OCI-LY7 (cell line): ENCODE measurements at regions not wholly inside any gene's neighbourhood (a gene's known extent, or its start where the extent isn't known, plus 50 kb on each side); places are given as distances from the start of the nearest gene placed in this dataset.

Experiments
- BruUV-seq: library from RNA; stranded (reverse); fragments of 400-500 nt; replicated peaks from 2 replicates; lab custom pipeline; 2021; lab: Mats Ljungman, UMichigan
- CTCF ChIA-PET: fragments of 300-600 bp; sonication (Branson Sonifier 250); formaldehyde crosslinking; loops from one replicate; lab custom pipeline; 2022; ENCODE audit warnings: antibody characterized with exemption; ENCODE audit not compliant: unreplicated experiment; lab: Charles Lee
- POLR2A ChIA-PET: fragments of 300-600 bp; sonication (Branson Sonifier 250); formaldehyde crosslinking; loops from one replicate; lab custom pipeline; 2022; ENCODE audit warnings: antibody characterized with exemption; lab: Charles Lee
- DNase-seq: peaks from one replicate; pipeline ENCODE4 v3.0.0-alpha.2; 2015; ENCODE audit warnings: low spot score
- H2AFZ ChIP-seq: fragments of 200-600 bp; sonication (generic), shearing (Covaris generic); 2 replicates; pipeline ENCODE4 v1.6.1; 2014; ENCODE audit warnings: mild to moderate bottlenecking, antibody characterized with exemption, low read length, moderate library complexity
- H3K27ac ChIP-seq: fragments of 200-600 bp; sonication (generic); 2 replicates; pipeline ENCODE4 v1.5.1; 2014; ENCODE audit warnings: mixed run types, low read depth, mild to moderate bottlenecking, moderate library complexity, low read length, inconsistent platforms; ENCODE audit not compliant: poor library complexity, severe bottlenecking
- H3K36me3 ChIP-seq: fragments of 200-600 bp; sonication (generic); 2 replicates; pipeline ENCODE4 v1.6.1; 2014; ENCODE audit warnings: mild to moderate bottlenecking, antibody characterized with exemption, low read length, moderate library complexity, mixed read lengths; ENCODE audit not compliant: insufficient read depth
- H3K4me1 ChIP-seq: fragments of 200-600 bp; sonication (generic); 2 replicates; pipeline ENCODE4 v1.5.1; 2014; ENCODE audit warnings: mild to moderate bottlenecking, low read length; ENCODE audit not compliant: insufficient read depth, poor library complexity, severe bottlenecking
- H3K4me2 ChIP-seq: fragments of 200-600 bp; sonication (generic); 2 replicates; pipeline ENCODE4 v1.6.1; 2014; ENCODE audit warnings: mild to moderate bottlenecking, low read length
- H3K4me3 ChIP-seq: fragments of 200-600 bp; sonication (generic); 2 replicates; pipeline ENCODE4 v1.5.1; 2014; ENCODE audit warnings: mild to moderate bottlenecking, low read depth, low read length; ENCODE audit not compliant: poor library complexity, severe bottlenecking
- H3K79me2 ChIP-seq: fragments of 200-600 bp; sonication (generic); 2 replicates; pipeline ENCODE4 v1.6.1; 2016; ENCODE audit warnings: low read depth, mild to moderate bottlenecking, low read length, moderate library complexity, mixed read lengths; ENCODE audit not compliant: insufficient read depth
- H3K9me2 ChIP-seq: fragments of 200-600 bp; sonication (generic); 2 replicates; pipeline ENCODE4 v1.6.1; 2016; ENCODE audit warnings: mild to moderate bottlenecking, low read length, mixed read lengths; ENCODE audit not compliant: insufficient read depth
- H3K9me3 ChIP-seq: fragments of 200-600 bp; sonication (generic); 2 replicates; pipeline ENCODE4 v1.6.1; 2014; ENCODE audit warnings: mild to moderate bottlenecking, mixed run types, low read length, mixed read lengths
- H4K20me1 ChIP-seq: fragments of 200-600 bp; sonication (generic); 2 replicates; pipeline ENCODE4 v1.6.1; 2014; ENCODE audit warnings: mild to moderate bottlenecking, antibody characterized with exemption, low read length, moderate library complexity, mixed read lengths; ENCODE audit not compliant: insufficient read depth
- CTCF ChIP-seq: fragments of 200-600 bp; sonication (generic); conservative IDR thresholded peaks from 2 replicates; pipeline ENCODE4 v1.5.1; 2014; ENCODE audit warnings: mild to moderate bottlenecking, antibody characterized with exemption, low read length, moderate library complexity, mixed read lengths
- EZH2phosphoT487 ChIP-seq: fragments of 200-600 bp; sonication (generic); IDR thresholded peaks from 2 replicates; pipeline ENCODE4 v1.6.1; 2018; ENCODE audit warnings: low read depth, borderline replicate concordance, mild to moderate bottlenecking, mixed run types, antibody characterized with exemption, low read length, moderate library complexity, mixed read lengths
- intact Hi-C: fragments of 100-400 bp; cut with micrococcal nuclease; formaldehyde crosslinking; loops from one replicate; pipeline ENCODE4 v1.10.0; 2022; ENCODE audit not compliant: unreplicated experiment

- Histone ChIP-seq H2AFZ (no peak overlapping the region), H3K9me3 (no peaks in the 10 kb centered on the region), H3K27ac (no peak overlapping the region), H3K9me2 (no peaks in the 10 kb centered on the region), H3K79me2 (no peaks in the 10 kb centered on the region), H4K20me1 (no peaks in the 10 kb centered on the region), H3K4me3 (no peak overlapping the region), H3K4me1 (peaks cover 11% of the 10 kb centered on the region), H3K4me2 (no peak overlapping the region), H3K36me3 (no peaks in the 10 kb centered on the region)
- TF ChIP-seq EZH2phosphoT487 (no peak), CTCF (no peak)
- BruUV-seq: no TSS peak
- POLR2A ChIA-PET: interaction anchor here (0.8 to 2.0 kb wide), 3 partner anchors 9 to 31 kb away, joined by 3 to 4 read pairs (median 4); no protein-coding TSS in a partner anchor
- CTCF ChIA-PET: interaction anchor here (0.5 kb wide), 1 partner anchor 25 kb away, joined by 5 read pairs; no protein-coding TSS in a partner anchor
- no peak for DNase-seq
- intact Hi-C loops: no loop called here
Observed at GRCh38 chr1:93775224-93775623, 93.6 kb upstream of the BCAR3 start.

GRCh38 chr1:93774707-93775106 lies 93.1 kb upstream of the BCAR3 start:
- CTCF ChIA-PET: no interaction called here
- no peaks in the 10 kb centered on the region for H3K9me3 ChIP-seq
- H3K27ac ChIP-seq: no peak overlapping the region
- H3K9me2 ChIP-seq: no peaks in the 10 kb centered on the region
- no peak overlapping the region for H3K4me2 ChIP-seq
- POLR2A ChIA-PET: interaction anchor here (0.8 kb wide), 2 partner anchors 8 to 30 kb away, joined by 3 to 4 read pairs; no protein-coding TSS in a partner anchor
- TF ChIP-seq EZH2phosphoT487 (no peak), CTCF (no peak)
- H3K79me2 ChIP-seq: no peaks in the 10 kb centered on the region
- DNase-seq: no peak
- no peaks in the 10 kb centered on the region for H4K20me1 ChIP-seq
- intact Hi-C loops: no loop called here
- no TSS peak for BruUV-seq
- H3K4me1 ChIP-seq: peaks cover 11% of the 10 kb centered on the region
- no peak overlapping the region for H3K4me3 ChIP-seq
- no peak overlapping the region for H2AFZ ChIP-seq
- H3K36me3 ChIP-seq: no peaks in the 10 kb centered on the region

- DNase-seq: no peak
- Histone ChIP-seq H3K9me2 (no peaks in the 10 kb centered on the region), H4K20me1 (no peaks in the 10 kb centered on the region), H3K27ac (no peak overlapping the region), H3K36me3 (no peaks in the 10 kb centered on the region), H3K79me2 (no peaks in the 10 kb centered on the region), H3K4me3 (no peak overlapping the region), H3K4me1 (peaks cover 11% of the 10 kb centered on the region), H3K9me3 (no peaks in the 10 kb centered on the region), H2AFZ (no peak overlapping the region), H3K4me2 (no peak overlapping the region)
- intact Hi-C loops: no loop called here
- ChIA-PET CTCF (no interaction called here), POLR2A (interaction anchor here (0.6 to 1.0 kb wide), 5 partner anchors 18 to 472 kb away, joined by 3 to 4 read pairs (median 3); no protein-coding TSS in a partner anchor)
- TF ChIP-seq CTCF: no peak
- TF ChIP-seq EZH2phosphoT487: no peak
- no TSS peak for BruUV-seq
Observed at GRCh38 chr1:93773049-93773838, 91.6 kb upstream of the BCAR3 start.
